ENCODE measurements at regions not wholly inside any gene's neighbourhood (a gene's known extent, or its start where the extent isn't known, plus 50 kb on each side); places are given as distances from the start of the nearest gene placed in this dataset.

GRCh38 chr13:22800526-22801401 lies 380.0 kb upstream of the SGCG start:
- TF ChIP-seq CTCF (IDR thresholded peaks at IDR 0.05), result no peak
- TF ChIP-seq POLR2A (IDR thresholded peaks at IDR 0.05), result no peak
